ENCODE measurements at regions not wholly inside any gene's neighbourhood (a gene's known extent, or its start where the extent isn't known, plus 50 kb on each side); places are given as distances from the start of the nearest gene placed in this dataset.

DNA sequence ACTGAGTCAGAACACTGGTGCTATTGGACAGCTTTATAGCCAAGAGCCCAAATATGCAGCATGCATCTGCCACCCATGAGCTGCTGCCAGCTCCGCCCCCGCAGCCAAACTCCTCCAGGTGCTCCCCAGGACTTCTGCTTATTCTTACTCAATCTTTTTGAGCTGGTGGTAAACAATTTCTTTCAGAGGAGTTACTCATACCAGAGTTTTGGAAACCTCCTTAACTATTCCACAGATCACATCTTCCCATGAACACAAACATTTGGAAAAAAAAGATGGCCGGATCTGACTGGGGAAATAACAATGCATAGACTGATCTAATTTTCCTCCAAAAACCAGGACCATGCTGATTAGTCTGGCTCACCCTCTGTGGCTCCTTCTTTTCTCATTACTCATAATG is 399.9 kb downstream of the GPM6A start:
- no peaks in the 10 kb centered on the region for H3K27me3 Mint-ChIP-seq (ENCODE audit: low read depth)
- no peak overlapping the region for H3K4me3 Mint-ChIP-seq
- DNase-seq, result no peak
- no peaks in the 10 kb centered on the region for H3K36me3 Mint-ChIP-seq (ENCODE audit: low read depth)
- CTCF ChIA-PET, result no interaction called here
- no peak overlapping the region for H3K27ac Mint-ChIP-seq
- intact Hi-C loops (cut with micrococcal nuclease), result no loop called here
- peaks cover 17% of the 10 kb centered on the region for H3K9me3 Mint-ChIP-seq
- H3K4me1 Mint-ChIP-seq (ENCODE audit: low read depth), result no peaks in the 10 kb centered on the region

DNA sequence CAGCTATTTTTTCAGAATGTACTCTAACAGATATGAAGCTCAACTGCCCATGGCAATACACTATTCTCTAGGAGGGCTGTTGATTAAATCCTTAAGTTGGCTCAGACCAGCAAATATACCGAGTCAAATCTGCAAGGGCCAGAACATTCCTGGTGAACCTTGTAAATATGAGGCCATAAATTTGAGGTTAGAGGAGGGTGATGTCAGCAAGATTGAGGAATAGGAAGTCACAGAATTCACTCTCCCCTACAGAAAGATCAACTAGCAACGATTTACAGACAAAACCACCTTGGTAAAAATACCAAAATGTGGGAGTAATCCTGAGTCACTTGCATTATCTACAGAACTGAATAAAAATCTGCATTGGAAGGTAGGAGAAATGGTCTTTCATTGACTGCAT is 399.3 kb downstream of the GPM6A start:
- Mint-ChIP-seq H3K4me1 (ENCODE audit: low read depth) (no peaks in the 10 kb centered on the region), H3K9me3 (peaks cover 17% of the 10 kb centered on the region), H3K36me3 (ENCODE audit: low read depth) (no peaks in the 10 kb centered on the region), H3K27ac (no peak overlapping the region), H3K27me3 (ENCODE audit: low read depth) (no peaks in the 10 kb centered on the region), H3K4me3 (no peak overlapping the region)
- intact Hi-C loops (cut with micrococcal nuclease), result no loop called here
- CTCF ChIA-PET, result interaction anchor here (0.6 kb wide), 1 partner anchor 24 kb away, joined by 4 read pairs; no protein-coding TSS in a partner anchor
- DNase-seq, result no peak

DNA sequence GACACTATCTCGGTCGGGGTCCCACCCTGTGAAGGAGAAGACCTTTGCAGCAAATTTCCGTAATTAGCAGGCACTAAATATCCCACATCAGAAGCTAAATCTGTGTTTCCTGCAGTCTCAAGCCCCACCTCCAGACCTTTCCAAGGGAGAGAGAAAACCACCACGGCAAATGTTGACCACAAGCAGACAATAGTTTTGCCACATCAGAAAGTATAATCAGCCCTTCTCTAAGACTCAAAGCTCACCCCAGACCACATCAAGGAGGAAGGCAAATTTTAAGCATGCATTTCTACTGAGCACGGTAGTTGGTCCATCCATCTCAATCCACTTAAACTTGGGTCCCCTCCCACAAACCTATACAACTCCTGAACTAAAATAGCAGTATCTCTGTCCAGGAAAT is 398.5 kb downstream of the GPM6A start:
- peaks cover 17% of the 10 kb centered on the region for H3K9me3 Mint-ChIP-seq
- no peak overlapping the region for H3K4me3 Mint-ChIP-seq
- CTCF ChIA-PET, result no interaction called here
- no peaks in the 10 kb centered on the region for H3K4me1 Mint-ChIP-seq (ENCODE audit: low read depth)
- no peak for DNase-seq
- H3K36me3 Mint-ChIP-seq (ENCODE audit: low read depth), result no peaks in the 10 kb centered on the region
- no peak overlapping the region for H3K27ac Mint-ChIP-seq
- H3K27me3 Mint-ChIP-seq (ENCODE audit: low read depth), result no peaks in the 10 kb centered on the region
- intact Hi-C loops (cut with micrococcal nuclease), result no loop called here

DNA sequence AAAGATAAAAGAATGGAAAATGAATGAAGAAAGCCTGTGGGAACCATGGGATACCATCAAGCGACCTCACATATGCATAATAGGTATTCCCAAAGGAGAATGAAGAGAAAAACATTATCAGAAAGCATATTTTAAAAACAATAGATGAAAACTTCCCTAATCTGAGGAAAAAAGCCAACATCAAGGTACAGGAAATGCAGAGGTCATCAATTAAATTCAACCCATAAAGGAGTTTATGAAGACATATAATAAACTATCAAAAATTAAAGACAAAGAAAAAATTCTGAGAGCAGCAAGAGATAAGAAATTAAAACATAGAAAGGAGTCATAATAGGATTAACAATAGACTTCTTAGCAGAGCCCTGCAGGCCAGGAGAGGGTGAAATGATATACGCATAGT is 397.5 kb downstream of the GPM6A start:
- Mint-ChIP-seq H3K4me1 (ENCODE audit: low read depth) (no peaks in the 10 kb centered on the region), H3K27ac (no peak overlapping the region), H3K4me3 (no peak overlapping the region), H3K27me3 (ENCODE audit: low read depth) (no peaks in the 10 kb centered on the region), H3K9me3 (peaks cover 17% of the 10 kb centered on the region), H3K36me3 (ENCODE audit: low read depth) (no peaks in the 10 kb centered on the region)
- intact Hi-C loops (cut with micrococcal nuclease), result no loop called here
- DNase-seq, result no peak
- CTCF ChIA-PET, result no interaction called here

DNA sequence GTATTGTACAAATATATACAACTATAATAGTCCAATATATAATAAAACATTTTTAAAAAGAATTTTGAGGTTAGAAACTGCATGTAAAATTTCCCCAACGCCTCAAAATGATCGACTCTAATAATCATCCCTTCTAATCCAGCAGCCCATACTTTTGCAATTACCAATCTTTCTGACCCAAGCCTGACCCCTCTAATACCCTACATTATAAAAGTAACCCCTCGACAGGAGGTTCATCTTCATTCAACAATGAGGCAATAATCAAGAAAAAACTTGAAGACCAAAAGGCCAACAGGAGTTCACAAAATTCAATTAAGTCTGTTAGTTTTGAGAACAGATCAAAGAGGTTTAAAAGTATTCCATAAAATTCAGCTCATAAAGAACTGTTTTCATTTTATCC is 393.5 kb downstream of the GPM6A start:
- H3K9me3 Mint-ChIP-seq, result peaks cover 14% of the 10 kb centered on the region
- H3K4me3 Mint-ChIP-seq, result no peak overlapping the region
- H3K36me3 Mint-ChIP-seq (ENCODE audit: low read depth), result no peaks in the 10 kb centered on the region
- no peak for DNase-seq
- no peak overlapping the region for H3K27ac Mint-ChIP-seq
- intact Hi-C loops (cut with micrococcal nuclease), result no loop called here
- H3K27me3 Mint-ChIP-seq (ENCODE audit: low read depth), result no peaks in the 10 kb centered on the region
- H3K4me1 Mint-ChIP-seq (ENCODE audit: low read depth), result no peaks in the 10 kb centered on the region
- CTCF ChIA-PET, result no interaction called here

DNA sequence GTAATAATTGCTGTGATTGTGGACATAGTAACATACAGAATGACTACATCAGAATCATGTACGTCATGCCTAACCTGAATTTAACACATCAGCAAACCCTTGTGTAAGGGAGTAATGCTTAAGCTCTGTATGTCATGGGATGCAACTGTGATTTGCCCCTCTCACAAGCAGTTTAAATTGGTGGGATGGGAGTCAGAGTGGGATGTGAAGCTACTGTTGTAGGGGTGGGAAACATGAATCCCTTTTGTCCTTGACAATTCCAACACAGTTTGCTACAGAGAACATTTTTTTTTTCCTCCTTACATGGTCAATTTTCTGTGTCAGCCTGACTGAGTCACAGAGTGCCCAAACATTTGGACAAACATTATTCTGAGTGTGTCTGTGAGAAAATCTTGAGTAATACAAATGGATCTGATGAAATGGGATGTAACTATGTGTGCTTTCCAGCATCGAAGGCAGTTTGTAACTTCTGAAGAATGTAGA is 392.8 kb downstream of the GPM6A start:
- Mint-ChIP-seq H3K4me3 (no peak overlapping the region), H3K27me3 (ENCODE audit: low read depth) (no peaks in the 10 kb centered on the region), H3K27ac (no peak overlapping the region), H3K9me3 (peaks cover 12% of the 10 kb centered on the region), H3K4me1 (ENCODE audit: low read depth) (no peaks in the 10 kb centered on the region), H3K36me3 (ENCODE audit: low read depth) (no peaks in the 10 kb centered on the region)
- intact Hi-C loops (cut with micrococcal nuclease), result no loop called here
- CTCF ChIA-PET, result no interaction called here
- DNase-seq, result no peak

DNA sequence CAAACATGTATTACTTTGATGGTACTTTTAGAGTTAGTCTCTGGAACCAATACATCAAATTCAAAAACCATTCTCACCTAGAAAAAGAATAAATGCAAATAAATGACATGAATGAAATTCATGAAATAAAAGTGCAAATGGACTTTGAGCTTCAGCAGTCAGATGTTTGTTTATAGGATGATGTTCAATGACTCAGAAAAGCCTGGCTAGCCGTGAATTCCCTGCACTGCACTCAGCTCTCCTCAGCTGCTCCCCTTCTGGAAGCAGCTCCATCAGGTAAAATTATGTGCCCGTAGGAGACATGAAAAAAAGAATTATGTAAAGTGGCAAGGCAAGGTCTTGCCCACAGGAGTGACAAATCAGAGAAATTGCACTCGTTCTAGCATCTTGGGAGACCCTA is 390.6 kb downstream of the GPM6A start:
- Mint-ChIP-seq H3K4me1 (ENCODE audit: low read depth) (no peaks in the 10 kb centered on the region), H3K27ac (no peak overlapping the region), H3K27me3 (ENCODE audit: low read depth) (no peaks in the 10 kb centered on the region), H3K9me3 (no peaks in the 10 kb centered on the region), H3K36me3 (ENCODE audit: low read depth) (no peaks in the 10 kb centered on the region), H3K4me3 (no peak overlapping the region)
- intact Hi-C loops (cut with micrococcal nuclease), result no loop called here
- DNase-seq, result no peak
- CTCF ChIA-PET, result no interaction called here

DNA sequence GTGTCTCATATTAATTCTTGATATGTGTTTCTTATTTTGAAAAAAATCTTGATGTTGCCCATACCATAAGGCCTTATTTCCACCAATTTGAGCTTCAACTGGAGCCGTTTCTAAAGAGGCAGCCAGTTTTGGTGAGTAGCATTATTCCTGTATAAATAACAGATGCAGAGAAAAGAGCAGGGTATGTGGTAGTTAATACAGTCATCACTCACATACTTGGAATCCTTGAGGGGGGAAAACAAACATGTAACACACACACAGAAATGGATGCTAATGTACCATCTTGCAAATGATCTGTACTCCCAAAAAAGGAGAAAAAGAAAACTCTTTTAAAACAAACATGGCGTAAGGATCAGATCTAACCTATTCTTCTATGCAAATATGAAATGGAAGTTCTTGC is 389.7 kb downstream of the GPM6A start:
- no peak overlapping the region for H3K4me3 Mint-ChIP-seq
- intact Hi-C loops (cut with micrococcal nuclease), result no loop called here

DNA sequence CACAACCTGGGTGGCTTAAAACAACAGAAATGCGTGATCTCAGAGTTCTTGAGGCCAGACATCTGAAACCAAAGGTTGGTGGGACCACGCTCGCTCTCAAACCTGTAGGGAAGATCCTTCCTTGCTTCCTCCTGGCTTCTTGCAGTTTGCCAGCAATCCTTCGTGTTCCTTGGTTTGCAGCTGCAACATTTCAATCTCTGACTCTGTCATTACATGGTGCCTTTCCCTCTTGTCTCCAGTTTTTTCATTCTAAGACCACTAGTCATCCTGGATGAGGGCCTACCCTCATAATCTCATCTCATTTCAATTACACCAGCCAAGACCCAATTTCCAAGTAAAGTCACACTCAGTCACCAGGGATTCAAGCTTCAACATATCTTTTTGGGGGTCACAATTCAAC is 388.0 kb downstream of the GPM6A start:
- intact Hi-C loops (cut with micrococcal nuclease), result no loop called here
- Mint-ChIP-seq H3K36me3 (ENCODE audit: low read depth) (no peaks in the 10 kb centered on the region), H3K4me3 (no peak overlapping the region), H3K4me1 (ENCODE audit: low read depth) (no peaks in the 10 kb centered on the region), H3K27ac (no peak overlapping the region), H3K9me3 (peaks cover 2% of the 10 kb centered on the region), H3K27me3 (ENCODE audit: low read depth) (no peaks in the 10 kb centered on the region)
- no peak for DNase-seq
- CTCF ChIA-PET, result no interaction called here

More for the DNA sequence above, 389.7 kb downstream of the GPM6A start:
- DNase-seq, result no peak
- H3K4me1 Mint-ChIP-seq (ENCODE audit: low read depth), result no peaks in the 10 kb centered on the region
- no peaks in the 10 kb centered on the region for H3K9me3 Mint-ChIP-seq
- CTCF ChIA-PET, result no interaction called here
- H3K36me3 Mint-ChIP-seq (ENCODE audit: low read depth), result no peaks in the 10 kb centered on the region
- H3K27ac Mint-ChIP-seq, result no peak overlapping the region
- H3K27me3 Mint-ChIP-seq (ENCODE audit: low read depth), result no peaks in the 10 kb centered on the region

DNA sequence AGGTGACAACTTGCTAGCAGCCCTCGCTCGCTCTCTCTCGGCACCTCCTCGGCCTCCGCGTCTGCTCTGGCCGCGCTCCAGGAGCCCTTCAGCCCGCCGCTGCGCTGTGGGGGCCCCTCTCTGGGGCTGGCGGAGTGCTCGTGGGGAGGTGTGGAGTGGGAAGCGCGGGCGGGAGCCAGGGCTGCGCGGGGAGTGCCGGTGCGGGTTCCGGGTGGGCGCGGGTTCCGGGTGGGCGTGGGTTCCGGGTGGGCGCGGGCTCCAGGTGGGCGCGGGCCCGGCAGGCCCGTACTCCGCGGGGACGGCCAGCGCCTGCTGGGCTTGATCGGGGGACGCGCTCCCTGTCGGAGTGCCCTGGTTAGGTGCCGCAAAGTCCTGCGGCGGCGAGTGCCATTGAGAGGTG is 384.3 kb downstream of the GPM6A start:
- intact Hi-C loops (cut with micrococcal nuclease), result no loop called here
- Mint-ChIP-seq H3K36me3 (ENCODE audit: low read depth) (no peaks in the 10 kb centered on the region), H3K27ac (no peak overlapping the region), H3K27me3 (ENCODE audit: low read depth) (no peaks in the 10 kb centered on the region), H3K4me1 (ENCODE audit: low read depth) (no peaks in the 10 kb centered on the region), H3K9me3 (peaks cover 2% of the 10 kb centered on the region), H3K4me3 (no peak overlapping the region)
- CTCF ChIA-PET, result no interaction called here
- no peak for DNase-seq

DNA sequence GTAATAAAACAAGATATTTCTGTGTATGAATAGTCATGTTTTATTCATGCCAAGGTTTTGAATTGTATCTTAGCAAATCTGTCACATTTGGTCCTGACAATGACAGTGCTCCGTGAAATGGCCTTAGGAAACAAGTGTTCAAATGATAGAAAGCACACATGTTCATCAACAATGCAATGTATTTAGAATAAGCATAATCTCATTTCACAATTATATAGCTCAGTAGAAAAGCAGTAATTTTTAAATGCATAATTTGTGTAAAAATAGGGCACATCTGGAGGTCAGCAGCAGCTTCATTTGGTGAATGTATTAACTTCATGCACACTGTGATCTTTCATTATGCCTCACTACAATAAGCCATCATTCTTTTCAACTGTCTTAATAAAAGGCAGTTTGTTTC is 380.4 kb downstream of the GPM6A start:
- DNase-seq, result no peak
- no peaks in the 10 kb centered on the region for H3K36me3 Mint-ChIP-seq (ENCODE audit: low read depth)
- no peak overlapping the region for H3K4me3 Mint-ChIP-seq
- intact Hi-C loops (cut with micrococcal nuclease), result no loop called here
- H3K9me3 Mint-ChIP-seq, result peaks cover 4% of the 10 kb centered on the region
- H3K27ac Mint-ChIP-seq, result no peak overlapping the region
- no peaks in the 10 kb centered on the region for H3K4me1 Mint-ChIP-seq (ENCODE audit: low read depth)
- CTCF ChIA-PET, result no interaction called here
- H3K27me3 Mint-ChIP-seq (ENCODE audit: low read depth), result no peaks in the 10 kb centered on the region

DNA sequence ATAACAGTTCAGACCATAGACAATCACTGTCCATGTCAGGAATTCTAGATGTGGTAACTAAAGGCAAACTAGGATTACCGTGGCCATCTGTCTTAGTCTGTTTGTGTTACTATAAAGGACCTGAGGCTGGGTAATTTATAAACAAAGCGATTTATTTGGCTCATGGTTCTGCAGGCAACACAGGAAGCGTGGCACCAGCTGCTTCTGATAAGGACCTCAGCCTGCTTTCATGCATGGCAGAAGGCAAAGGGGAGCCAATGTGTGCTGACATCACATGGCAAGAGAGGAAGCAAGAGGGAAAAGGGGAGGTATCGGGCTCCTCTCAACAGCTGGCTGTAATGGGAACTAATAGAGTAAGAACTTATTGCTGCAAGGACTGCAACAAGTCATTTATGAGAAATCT is 376.7 kb downstream of the GPM6A start:
- no peak overlapping the region for H3K27ac Mint-ChIP-seq
- H3K27me3 Mint-ChIP-seq (ENCODE audit: low read depth), result no peaks in the 10 kb centered on the region
- no peaks in the 10 kb centered on the region for H3K36me3 Mint-ChIP-seq (ENCODE audit: low read depth)
- H3K4me3 Mint-ChIP-seq, result no peak overlapping the region
- CTCF ChIA-PET, result no interaction called here
- H3K9me3 Mint-ChIP-seq, result peaks cover 2% of the 10 kb centered on the region
- no peaks in the 10 kb centered on the region for H3K4me1 Mint-ChIP-seq (ENCODE audit: low read depth)
- intact Hi-C loops (cut with micrococcal nuclease), result no loop called here
- no peak for DNase-seq

DNA sequence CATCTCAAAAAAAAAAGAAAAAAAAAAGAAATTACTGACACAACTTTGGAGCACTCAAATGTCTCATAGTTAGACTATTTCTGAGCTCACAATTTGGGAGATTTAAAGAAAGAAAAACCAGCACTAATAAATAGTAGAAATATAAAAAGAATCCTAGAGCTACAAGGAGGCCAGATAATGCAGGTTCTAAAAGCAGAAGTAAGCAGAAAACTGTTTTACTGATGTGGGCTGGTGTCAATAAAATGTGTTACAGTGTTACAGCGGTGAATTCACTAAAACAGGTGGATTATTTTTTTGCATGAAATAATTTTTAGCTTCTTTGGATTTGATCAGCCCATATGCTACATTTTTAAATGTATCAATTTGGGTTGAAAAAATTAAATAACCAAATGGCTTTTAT is 375.9 kb downstream of the GPM6A start:
- Mint-ChIP-seq H3K9me3 (peaks cover 2% of the 10 kb centered on the region), H3K4me1 (ENCODE audit: low read depth) (no peaks in the 10 kb centered on the region), H3K36me3 (ENCODE audit: low read depth) (no peaks in the 10 kb centered on the region), H3K4me3 (no peak overlapping the region), H3K27ac (no peak overlapping the region), H3K27me3 (ENCODE audit: low read depth) (no peaks in the 10 kb centered on the region)
- intact Hi-C loops (cut with micrococcal nuclease), result no loop called here
- CTCF ChIA-PET, result interaction anchor here (0.7 kb wide), 1 partner anchor 23 kb away, joined by 4 read pairs; no protein-coding TSS in a partner anchor
- no peak for DNase-seq

DNA sequence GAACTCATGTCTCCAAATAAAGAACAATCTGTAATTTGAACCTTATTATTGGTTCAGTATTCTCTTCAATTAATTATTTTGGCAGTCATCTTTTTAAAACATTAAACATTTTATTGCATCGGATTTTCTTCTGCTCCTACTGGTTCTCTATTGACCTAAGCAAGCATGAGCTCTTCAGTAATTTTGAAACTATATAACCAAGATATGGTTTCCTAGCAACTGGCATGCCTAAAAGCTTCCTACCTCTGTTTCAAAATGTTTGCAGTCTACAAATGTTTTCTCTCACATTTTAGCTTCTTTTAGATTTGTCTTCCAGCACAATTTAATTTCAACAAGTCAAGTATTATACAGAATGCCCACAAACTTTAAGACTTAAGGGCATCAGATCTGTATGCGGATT is 371.3 kb downstream of the GPM6A start:
- Mint-ChIP-seq H3K36me3 (ENCODE audit: low read depth) (no peaks in the 10 kb centered on the region), H3K9me3 (no peaks in the 10 kb centered on the region), H3K27ac (no peak overlapping the region), H3K27me3 (ENCODE audit: low read depth) (no peaks in the 10 kb centered on the region), H3K4me1 (ENCODE audit: low read depth) (no peaks in the 10 kb centered on the region), H3K4me3 (no peak overlapping the region)
- CTCF ChIA-PET, result no interaction called here
- DNase-seq, result no peak
- intact Hi-C loops (cut with micrococcal nuclease), result no loop called here
